Activated naive CD4-positive, alpha-beta T cell treated with anti-CD3 and anti-CD28 coated beads, Interleukin-2, amount 50 U/mL, for 24 hours (primary cell): ENCODE measurements at regions not wholly inside any gene's neighbourhood (a gene's known extent, or its start where the extent isn't known, plus 50 kb on each side); places are given as distances from the start of the nearest gene placed in this dataset.

Experiments
- H3K27ac Mint-ChIP-seq: one replicate; pipeline ENCODE4 v1.8.0; 2021; ENCODE audit warnings: mild to moderate bottlenecking, mixed read lengths
- H3K27me3 Mint-ChIP-seq: one replicate; pipeline ENCODE4 v1.8.0; 2021; ENCODE audit warnings: mixed read lengths
- H3K36me3 Mint-ChIP-seq: one replicate; pipeline ENCODE4 v1.8.0; 2021; ENCODE audit warnings: mixed read lengths
- H3K4me1 Mint-ChIP-seq: one replicate; pipeline ENCODE4 v1.8.0; 2021; ENCODE audit warnings: mixed read lengths
- H3K4me3 Mint-ChIP-seq: one replicate; pipeline ENCODE4 v1.8.0; 2021; ENCODE audit warnings: mild to moderate bottlenecking, mixed read lengths
- H3K9me3 Mint-ChIP-seq: one replicate; pipeline ENCODE4 v1.8.0; 2021; ENCODE audit warnings: mixed read lengths

GRCh38 chr13:63909726-63910375 lies 2494.2 kb upstream of the PCDH20 start:
- H3K4me3 Mint-ChIP-seq, result no peak overlapping the region

DNA sequence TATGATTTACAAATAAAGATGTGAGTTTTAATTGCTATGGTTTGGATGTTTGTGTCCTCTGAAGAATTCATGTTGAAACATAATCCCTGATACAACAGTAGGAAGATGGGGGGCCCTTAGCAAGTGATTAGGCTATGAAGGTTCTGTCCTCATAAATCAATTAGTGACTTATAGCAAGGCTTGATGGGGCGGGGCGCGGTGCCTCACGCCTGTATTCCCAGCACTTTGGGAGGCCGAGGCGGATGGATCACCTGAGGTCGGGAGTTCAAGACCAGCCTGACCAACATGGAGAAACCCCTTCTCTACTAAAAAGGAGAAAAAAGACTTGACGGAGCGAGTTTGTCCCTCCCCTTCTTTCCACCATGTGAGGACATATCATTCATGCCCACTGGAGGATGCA lies 2486.5 kb upstream of the PCDH20 start:
- H3K27me3 Mint-ChIP-seq, result no peaks in the 10 kb centered on the region
- H3K36me3 Mint-ChIP-seq, result no peaks in the 10 kb centered on the region
- H3K4me3 Mint-ChIP-seq, result no peak overlapping the region
- H3K27ac Mint-ChIP-seq, result no peak overlapping the region
- peaks cover 11% of the 10 kb centered on the region for H3K9me3 Mint-ChIP-seq
- H3K4me1 Mint-ChIP-seq, result no peaks in the 10 kb centered on the region

More at GRCh38 chr13:63909726-63910375, 2494.2 kb upstream of the PCDH20 start:
- no peaks in the 10 kb centered on the region for H3K27me3 Mint-ChIP-seq
- H3K27ac Mint-ChIP-seq, result no peak overlapping the region
- H3K9me3 Mint-ChIP-seq, result peaks cover 6% of the 10 kb centered on the region
- H3K4me1 Mint-ChIP-seq, result no peaks in the 10 kb centered on the region
- no peaks in the 10 kb centered on the region for H3K36me3 Mint-ChIP-seq

- Mint-ChIP-seq H3K27me3 (no peaks in the 10 kb centered on the region), H3K27ac (no peak overlapping the region), H3K9me3 (peaks cover 11% of the 10 kb centered on the region), H3K4me1 (no peaks in the 10 kb centered on the region), H3K36me3 (no peaks in the 10 kb centered on the region), H3K4me3 (no peak overlapping the region)
These were observed 2486.0 kb upstream of the PCDH20 start for GRCh38 chr13:63901630-63902029.

DNA sequence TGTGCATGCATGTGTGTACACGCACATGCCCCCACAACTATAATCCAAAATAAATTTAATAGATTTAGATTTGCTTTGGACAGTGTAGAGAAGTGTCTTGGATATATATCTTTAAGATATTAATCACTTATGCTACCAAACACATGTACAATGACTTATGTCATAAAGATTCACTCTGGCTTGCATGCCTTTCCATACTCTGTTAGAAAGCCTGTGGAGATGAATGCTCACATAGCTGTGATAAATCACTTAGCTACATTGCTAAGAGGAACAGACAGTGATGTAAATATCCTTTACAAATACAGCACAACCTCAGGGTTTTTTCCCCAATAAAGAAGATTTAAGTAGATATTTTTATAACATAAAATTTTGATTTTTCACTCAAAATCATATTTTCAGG lies 2484.8 kb upstream of the PCDH20 start:
- no peak overlapping the region for H3K27ac Mint-ChIP-seq
- no peaks in the 10 kb centered on the region for H3K27me3 Mint-ChIP-seq
- H3K9me3 Mint-ChIP-seq, result peaks cover 13% of the 10 kb centered on the region
- H3K4me1 Mint-ChIP-seq, result no peaks in the 10 kb centered on the region
- no peaks in the 10 kb centered on the region for H3K36me3 Mint-ChIP-seq
- no peak overlapping the region for H3K4me3 Mint-ChIP-seq

DNA sequence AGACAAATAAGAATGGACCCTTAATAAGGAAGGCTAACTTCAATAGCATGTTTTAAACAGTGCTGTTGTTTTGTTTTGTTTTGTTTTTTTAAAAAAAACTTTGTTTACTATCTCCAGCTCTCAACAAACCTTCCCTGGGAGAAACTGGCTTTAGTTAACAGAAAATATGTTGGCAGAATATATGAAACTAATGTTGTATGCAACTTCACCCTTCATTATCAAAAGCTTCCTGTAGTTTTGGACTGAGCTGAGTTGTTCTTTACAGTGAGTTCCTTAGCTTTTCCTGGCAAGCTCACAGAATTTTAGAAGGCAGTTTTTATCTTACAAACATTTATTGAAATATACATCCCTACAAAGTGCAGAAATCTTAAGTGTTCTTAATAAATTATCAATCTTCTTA lies 2480.7 kb upstream of the PCDH20 start:
- H3K4me3 Mint-ChIP-seq, result no peak overlapping the region
- H3K9me3 Mint-ChIP-seq, result peaks cover 4% of the 10 kb centered on the region
- H3K27ac Mint-ChIP-seq, result no peak overlapping the region
- H3K27me3 Mint-ChIP-seq, result no peaks in the 10 kb centered on the region
- H3K36me3 Mint-ChIP-seq, result no peaks in the 10 kb centered on the region
- no peaks in the 10 kb centered on the region for H3K4me1 Mint-ChIP-seq

DNA sequence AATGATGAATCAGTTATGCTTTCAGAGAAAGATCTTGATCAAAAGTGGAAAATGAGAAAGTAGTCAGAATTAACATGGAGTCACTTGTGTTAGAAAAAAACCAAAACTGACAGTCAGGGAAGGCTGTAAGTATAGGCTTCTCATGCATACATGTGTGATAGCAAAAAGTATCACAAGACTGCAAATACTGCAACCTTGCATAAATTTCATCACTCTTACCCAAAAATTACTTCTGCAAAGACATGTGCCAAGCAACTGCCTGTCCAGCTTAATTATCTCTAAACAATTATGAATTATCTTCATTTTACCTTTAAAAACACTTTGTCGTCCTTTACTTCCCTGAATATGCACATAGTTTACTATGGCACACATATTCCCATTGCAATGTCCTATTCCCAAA lies 2466.4 kb upstream of the PCDH20 start:
- Mint-ChIP-seq H3K27me3 (no peaks in the 10 kb centered on the region), H3K27ac (no peak overlapping the region), H3K36me3 (no peaks in the 10 kb centered on the region), H3K9me3 (peaks cover 4% of the 10 kb centered on the region), H3K4me3 (no peak overlapping the region), H3K4me1 (no peaks in the 10 kb centered on the region)

DNA sequence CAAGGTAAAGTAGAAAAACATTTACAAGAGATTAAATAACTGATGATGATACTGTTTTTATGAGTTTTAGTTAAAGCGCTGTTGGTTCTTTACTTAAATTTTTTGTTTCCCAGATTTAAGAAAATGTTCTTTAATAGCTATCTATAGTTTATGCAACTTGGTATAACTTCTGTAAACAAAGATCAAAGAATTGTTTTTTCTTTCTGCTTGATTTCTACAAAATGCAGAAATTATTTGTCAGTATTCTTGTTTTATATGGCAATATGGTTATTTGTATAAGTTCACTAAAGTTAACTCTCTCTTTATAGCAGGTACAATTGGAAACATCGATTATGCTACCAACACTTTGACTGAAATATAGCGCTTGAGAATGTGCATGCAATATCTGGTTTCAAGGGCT lies 2465.1 kb upstream of the PCDH20 start:
- H3K36me3 Mint-ChIP-seq, result no peaks in the 10 kb centered on the region
- no peak overlapping the region for H3K4me3 Mint-ChIP-seq
- H3K27me3 Mint-ChIP-seq, result no peaks in the 10 kb centered on the region
- no peak overlapping the region for H3K27ac Mint-ChIP-seq
- no peaks in the 10 kb centered on the region for H3K4me1 Mint-ChIP-seq
- H3K9me3 Mint-ChIP-seq, result peaks cover 4% of the 10 kb centered on the region

DNA sequence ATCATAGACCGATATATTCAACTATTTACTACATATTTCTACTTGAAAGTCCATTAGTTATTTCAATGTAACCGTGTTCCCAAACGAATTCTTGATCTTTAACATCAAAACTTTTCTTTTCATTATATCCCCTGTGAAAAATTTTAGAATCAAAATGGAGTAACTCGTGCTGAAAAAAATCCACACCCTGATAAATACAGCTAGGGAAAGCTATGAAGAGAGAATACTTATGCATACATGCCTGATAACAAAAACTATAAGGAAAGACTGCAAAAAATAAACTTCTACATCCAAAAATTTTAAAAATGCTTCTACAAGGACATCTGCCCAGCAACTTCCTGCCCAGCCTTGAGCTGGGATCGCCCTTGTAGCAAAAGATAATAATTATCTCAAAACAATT lies 2458.3 kb upstream of the PCDH20 start:
- Mint-ChIP-seq H3K4me1 (no peaks in the 10 kb centered on the region), H3K27me3 (no peaks in the 10 kb centered on the region), H3K36me3 (no peaks in the 10 kb centered on the region), H3K9me3 (peaks cover 6% of the 10 kb centered on the region), H3K27ac (no peak overlapping the region), H3K4me3 (no peak overlapping the region)

- H3K27ac Mint-ChIP-seq, result no peak overlapping the region
- H3K9me3 Mint-ChIP-seq, result peaks cover 15% of the 10 kb centered on the region
- H3K36me3 Mint-ChIP-seq, result no peaks in the 10 kb centered on the region
- H3K4me1 Mint-ChIP-seq, result no peaks in the 10 kb centered on the region
- H3K27me3 Mint-ChIP-seq, result no peaks in the 10 kb centered on the region
- H3K4me3 Mint-ChIP-seq, result no peak overlapping the region
These were observed 2448.7 kb upstream of the PCDH20 start for GRCh38 chr13:63864171-63864902.

DNA sequence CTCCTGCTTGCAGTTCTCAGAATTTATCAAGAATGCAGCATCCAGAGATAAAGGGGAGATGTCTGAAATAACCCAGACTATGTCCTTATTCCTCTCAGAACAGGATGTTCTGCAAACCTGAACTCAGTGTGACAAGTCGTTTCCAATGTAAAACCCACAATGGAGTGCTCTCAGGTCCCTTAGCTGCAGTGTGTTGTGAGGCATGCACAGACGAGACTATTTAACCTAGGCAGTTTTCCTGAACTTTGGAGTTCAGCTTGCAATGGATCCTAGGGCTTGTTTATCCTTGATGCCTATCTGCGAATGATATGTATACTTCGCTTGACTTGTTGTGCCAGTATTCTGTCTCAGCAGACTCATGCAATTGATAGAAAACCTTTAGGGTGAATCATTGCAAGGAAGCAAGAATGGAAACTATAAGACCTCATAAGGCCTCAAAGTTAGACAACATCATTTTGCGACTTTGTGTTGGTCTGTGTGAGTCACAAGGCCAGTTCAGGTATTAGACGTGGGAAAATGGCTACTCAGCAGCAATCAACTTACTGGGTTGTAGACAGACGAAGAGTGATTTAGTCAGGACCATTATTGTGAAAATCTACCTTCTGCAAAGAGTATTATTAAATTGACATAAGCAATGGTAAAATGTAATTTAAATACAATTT lies 2439.9 kb upstream of the PCDH20 start:
- H3K36me3 Mint-ChIP-seq, result no peaks in the 10 kb centered on the region
- no peaks in the 10 kb centered on the region for H3K9me3 Mint-ChIP-seq
- no peaks in the 10 kb centered on the region for H3K27me3 Mint-ChIP-seq
- H3K27ac Mint-ChIP-seq, result no peak overlapping the region
- H3K4me1 Mint-ChIP-seq, result no peaks in the 10 kb centered on the region
- no peak overlapping the region for H3K4me3 Mint-ChIP-seq

GRCh38 chr13:63853816-63854215 lies 2438.2 kb upstream of the PCDH20 start:
- Mint-ChIP-seq H3K27ac (no peak overlapping the region), H3K4me3 (no peak overlapping the region), H3K9me3 (no peaks in the 10 kb centered on the region), H3K27me3 (no peaks in the 10 kb centered on the region), H3K4me1 (no peaks in the 10 kb centered on the region), H3K36me3 (no peaks in the 10 kb centered on the region)

DNA sequence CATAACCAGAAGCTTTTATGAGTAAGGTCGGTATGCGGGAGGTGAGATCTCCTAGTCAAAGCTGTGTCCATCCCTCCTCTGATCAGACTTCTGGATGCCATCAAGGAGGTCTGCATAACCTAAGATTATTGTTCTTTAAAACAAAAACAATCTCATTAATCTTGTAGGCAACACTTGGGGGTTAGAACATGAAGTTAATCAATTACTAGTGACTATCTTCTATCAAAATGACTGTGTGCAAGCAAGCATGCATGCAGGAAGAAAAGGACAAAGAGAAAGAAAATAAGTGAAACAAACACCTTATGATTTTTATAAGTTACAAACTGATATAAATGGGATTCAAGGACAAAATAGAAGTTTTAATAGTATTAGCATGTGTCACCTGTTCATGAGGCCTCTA lies 2435.9 kb upstream of the PCDH20 start:
- Mint-ChIP-seq H3K27ac (no peak overlapping the region), H3K27me3 (no peaks in the 10 kb centered on the region), H3K4me1 (no peaks in the 10 kb centered on the region), H3K9me3 (peaks cover 4% of the 10 kb centered on the region), H3K36me3 (no peaks in the 10 kb centered on the region), H3K4me3 (no peak overlapping the region)

DNA sequence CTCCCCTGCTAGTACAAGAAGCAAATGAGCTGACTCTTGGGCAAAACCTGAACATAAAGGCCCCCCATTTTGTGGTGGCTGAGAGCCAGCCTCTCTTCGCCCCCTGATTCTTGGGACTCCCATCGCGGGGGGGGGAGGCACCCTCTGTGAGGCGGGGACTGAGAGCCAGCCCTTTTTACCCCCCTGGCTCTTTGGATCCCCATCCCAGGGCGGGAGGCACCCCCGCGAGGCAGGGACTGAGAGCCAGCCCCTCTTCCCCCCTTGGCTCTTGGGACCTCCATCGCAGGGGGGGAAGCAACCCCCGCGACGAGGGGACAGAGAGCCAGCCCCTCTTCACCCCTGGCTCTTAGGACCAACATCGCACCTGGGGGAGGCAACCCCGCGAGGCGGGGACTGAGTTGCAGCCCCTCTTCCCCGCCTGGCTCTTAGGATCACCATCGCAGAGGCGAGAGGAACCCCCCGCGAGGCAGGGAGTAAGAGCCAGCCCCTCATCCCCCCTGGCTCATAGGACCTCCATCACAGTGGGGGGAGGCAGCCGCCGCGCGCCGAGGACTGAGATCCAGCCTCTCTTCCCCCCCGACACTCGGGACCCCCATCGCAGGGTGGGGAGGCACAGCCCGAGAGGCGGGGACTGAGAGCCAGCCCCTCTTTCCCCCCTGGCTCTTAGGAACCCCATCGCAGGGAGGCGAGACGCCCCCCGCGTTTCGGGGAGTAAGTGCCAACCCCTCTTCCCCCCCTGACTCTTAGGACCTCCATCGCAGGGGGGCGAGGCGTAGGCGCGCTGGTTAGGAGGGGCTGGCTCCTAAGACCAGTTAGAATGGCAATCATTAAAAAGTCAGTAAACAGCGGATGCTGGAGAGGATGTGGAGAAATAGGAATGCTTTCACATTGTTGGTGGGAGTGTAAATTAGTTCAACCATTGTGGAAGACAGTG lies 2428.4 kb upstream of the PCDH20 start:
- H3K4me1 Mint-ChIP-seq, result no peaks in the 10 kb centered on the region
- no peaks in the 10 kb centered on the region for H3K27me3 Mint-ChIP-seq
- H3K4me3 Mint-ChIP-seq, result no peak overlapping the region
- H3K27ac Mint-ChIP-seq, result no peak overlapping the region
- H3K36me3 Mint-ChIP-seq, result no peaks in the 10 kb centered on the region
- H3K9me3 Mint-ChIP-seq, result peaks cover 14% of the 10 kb centered on the region

- H3K27ac Mint-ChIP-seq, result no peak overlapping the region
- H3K9me3 Mint-ChIP-seq, result peaks cover 14% of the 10 kb centered on the region
- H3K27me3 Mint-ChIP-seq, result no peaks in the 10 kb centered on the region
- no peaks in the 10 kb centered on the region for H3K4me1 Mint-ChIP-seq
- H3K4me3 Mint-ChIP-seq, result no peak overlapping the region
- H3K36me3 Mint-ChIP-seq, result no peaks in the 10 kb centered on the region
These were observed 2426.5 kb upstream of the PCDH20 start for GRCh38 chr13:63842102-63842501.

DNA sequence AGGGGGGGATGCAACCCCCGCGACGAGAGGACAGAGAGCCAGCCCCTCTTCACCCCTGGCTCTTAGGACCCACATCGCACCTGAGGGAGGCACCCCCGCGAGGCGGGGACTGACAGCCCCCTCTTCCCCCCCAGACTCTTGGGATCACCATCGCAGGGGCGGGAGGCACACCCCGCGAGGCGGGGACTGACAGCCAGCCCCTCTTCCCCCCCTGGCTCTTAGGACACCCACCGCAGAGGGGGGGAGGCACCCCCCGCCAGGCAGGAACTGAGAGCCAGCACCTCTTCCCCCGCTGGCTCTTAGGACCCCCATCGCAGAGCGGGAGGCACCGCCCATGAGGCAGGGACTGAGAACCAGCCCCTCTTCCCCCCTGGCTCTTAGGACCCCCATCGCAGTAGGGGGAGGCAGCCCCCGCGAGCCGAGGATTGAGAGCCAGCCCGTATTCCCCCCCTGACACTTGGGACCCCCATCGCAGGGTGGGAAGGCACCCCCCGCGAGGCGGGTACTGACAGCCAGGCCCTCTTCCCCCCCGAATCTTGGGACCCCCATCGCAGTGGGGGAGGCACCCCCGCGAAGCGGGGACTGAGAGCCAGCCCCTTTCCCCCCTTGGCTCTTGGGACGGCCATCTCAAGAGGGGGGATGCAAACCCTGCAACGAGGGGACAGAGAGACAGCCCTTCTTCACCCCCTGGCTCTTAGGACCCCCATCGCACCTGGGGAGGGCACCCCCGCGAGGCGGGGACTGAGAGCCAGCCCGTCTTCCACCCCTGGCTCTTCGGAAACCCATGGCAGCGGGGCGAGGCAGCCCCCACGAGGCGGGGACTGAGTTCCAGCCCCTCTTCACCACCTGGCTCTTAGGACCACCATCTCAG lies 2425.1 kb upstream of the PCDH20 start:
- no peak overlapping the region for H3K27ac Mint-ChIP-seq
- no peak overlapping the region for H3K4me3 Mint-ChIP-seq
- no peaks in the 10 kb centered on the region for H3K27me3 Mint-ChIP-seq
- H3K36me3 Mint-ChIP-seq, result no peaks in the 10 kb centered on the region
- peaks cover 2% of the 10 kb centered on the region for H3K9me3 Mint-ChIP-seq
- no peaks in the 10 kb centered on the region for H3K4me1 Mint-ChIP-seq
